NCI-H446 (cell line): ENCODE measurements at regions not wholly inside any gene's neighbourhood (a gene's known extent, or its start where the extent isn't known, plus 50 kb on each side); places are given as distances from the start of the nearest gene placed in this dataset.
"Not testable (repeated sequence)": the region's sequence is repeated elsewhere in the genome, so short reads cannot be mapped to it uniquely, and the experiment has no call there.

Experiments
- DNase-seq, 2 experiments: peaks; one replicate each; lab custom pipeline; 2025; lab: John Stamatoyannopoulos, UW

- DNase-seq = no peak
Observed at GRCh38 chr2:210861038-210861665, 304.8 kb downstream of the CPS1 start.

- DNase-seq = no peak
Observed at GRCh38 chr2:210862283-210863065, 306.1 kb downstream of the CPS1 start.

- no peak for DNase-seq
Observed at GRCh38 chr2:210863283-210863682, 306.9 kb downstream of the CPS1 start.

GRCh38 chr2:210871566-210871965 is 315.2 kb downstream of the CPS1 start:
- DNase-seq = not testable (repeated sequence)

- no peak for DNase-seq
Observed at GRCh38 chr2:210873631-210874030, 317.2 kb downstream of the CPS1 start.

GRCh38 chr2:210884227-210884626 is 327.8 kb downstream of the CPS1 start:
- DNase-seq = no peak

- no peak for DNase-seq
Observed at GRCh38 chr2:210888035-210888434, 331.6 kb downstream of the CPS1 start.

GRCh38 chr2:210895132-210895531 is 338.7 kb downstream of the CPS1 start:
- DNase-seq = no peak

- no peak for DNase-seq
Observed at GRCh38 chr2:210899131-210899530, 342.7 kb downstream of the CPS1 start.

- DNase-seq = no peak
Observed at GRCh38 chr2:210901326-210901725, 344.9 kb downstream of the CPS1 start.

GRCh38 chr2:210912779-210913178 is 356.4 kb downstream of the CPS1 start:
- no peak for DNase-seq

GRCh38 chr2:210913461-210913860 is 357.1 kb downstream of the CPS1 start:
- no peak for DNase-seq

- no peak for DNase-seq
Observed at GRCh38 chr2:210915912-210916311, 359.5 kb downstream of the CPS1 start.

GRCh38 chr2:210917465-210917864 is 361.1 kb downstream of the CPS1 start:
- no peak for DNase-seq

GRCh38 chr2:210919128-210919527 is 362.7 kb downstream of the CPS1 start:
- DNase-seq = no peak

- DNase-seq = no peak
Observed at GRCh38 chr2:210922419-210922818, 366.0 kb downstream of the CPS1 start.

- no peak for DNase-seq
Observed at GRCh38 chr2:210928714-210929113, 372.3 kb downstream of the CPS1 start.

- DNase-seq = no peak
Observed at GRCh38 chr2:210938228-210938627, 381.8 kb downstream of the CPS1 start.

- DNase-seq = no peak
Observed at GRCh38 chr2:210946395-210946794, 390.0 kb downstream of the CPS1 start.

GRCh38 chr2:210950434-210951060 is 394.1 kb downstream of the CPS1 start:
- not testable (repeated sequence) for DNase-seq

- DNase-seq = no peak
Observed at GRCh38 chr2:210954386-210954907, 398.0 kb downstream of the CPS1 start.

- no peak for DNase-seq
Observed at GRCh38 chr2:210955591-210955990, 399.2 kb downstream of the CPS1 start.

- DNase-seq = no peak
Observed at GRCh38 chr2:210956101-210956500, 399.7 kb downstream of the CPS1 start.
